Gastrocnemius medialis (tissue), 4 donors: ENCODE measurements at regions not wholly inside any gene's neighbourhood (a gene's known extent, or its start where the extent isn't known, plus 50 kb on each side); places are given as distances from the start of the nearest gene placed in this dataset.

Experiments used
- POLR2A ChIP-seq, 2 donors: fragments of 450-650 bp; IDR thresholded peaks; one replicate each; pipeline ENCODE4 v1.6.1; 2017; ENCODE audit warnings: antibody characterized with exemption in 2 of 2, mild to moderate bottlenecking in 2 of 2, moderate library complexity in 2 of 2
- TF ChIP-seq, protein P1 (sequence below), 5 experiments: fragments of 450-650 bp in 3 of 5; fragments of 200-600 bp in 2 of 5; sonication (generic) in 2 of 5; IDR thresholded peaks in 4 of 5; conservative IDR thresholded peaks in 1 of 5; 1 replicate in 4 of 5; 2 replicates in 1 of 5; pipeline ENCODE4 v1.5.1; 2016 to 2019; ENCODE audit warnings: antibody characterized with exemption in 5 of 5, mild to moderate bottlenecking in 3 of 5, moderate library complexity in 3 of 5

DNA sequence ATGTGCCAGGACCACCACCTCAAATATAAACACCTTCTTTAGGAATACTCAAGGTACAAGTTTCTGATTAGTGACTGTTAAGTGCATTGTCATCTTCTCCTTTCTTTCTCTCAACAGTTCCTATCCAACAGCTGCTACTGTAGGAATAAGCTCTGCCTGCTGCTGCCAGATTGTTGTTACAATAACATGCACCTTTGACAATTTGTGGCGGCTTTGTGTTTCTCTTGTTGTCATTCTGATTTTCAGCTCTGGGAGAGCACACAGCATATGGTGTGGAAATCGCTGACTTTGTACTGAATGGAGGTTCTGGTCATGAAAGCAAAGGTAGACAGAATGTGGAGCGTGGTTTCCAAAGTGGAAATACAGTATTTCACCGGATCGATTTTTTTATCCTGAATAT, 182.8 kb downstream of the SEC23IP start:
- TF ChIP-seq, protein P1, sequence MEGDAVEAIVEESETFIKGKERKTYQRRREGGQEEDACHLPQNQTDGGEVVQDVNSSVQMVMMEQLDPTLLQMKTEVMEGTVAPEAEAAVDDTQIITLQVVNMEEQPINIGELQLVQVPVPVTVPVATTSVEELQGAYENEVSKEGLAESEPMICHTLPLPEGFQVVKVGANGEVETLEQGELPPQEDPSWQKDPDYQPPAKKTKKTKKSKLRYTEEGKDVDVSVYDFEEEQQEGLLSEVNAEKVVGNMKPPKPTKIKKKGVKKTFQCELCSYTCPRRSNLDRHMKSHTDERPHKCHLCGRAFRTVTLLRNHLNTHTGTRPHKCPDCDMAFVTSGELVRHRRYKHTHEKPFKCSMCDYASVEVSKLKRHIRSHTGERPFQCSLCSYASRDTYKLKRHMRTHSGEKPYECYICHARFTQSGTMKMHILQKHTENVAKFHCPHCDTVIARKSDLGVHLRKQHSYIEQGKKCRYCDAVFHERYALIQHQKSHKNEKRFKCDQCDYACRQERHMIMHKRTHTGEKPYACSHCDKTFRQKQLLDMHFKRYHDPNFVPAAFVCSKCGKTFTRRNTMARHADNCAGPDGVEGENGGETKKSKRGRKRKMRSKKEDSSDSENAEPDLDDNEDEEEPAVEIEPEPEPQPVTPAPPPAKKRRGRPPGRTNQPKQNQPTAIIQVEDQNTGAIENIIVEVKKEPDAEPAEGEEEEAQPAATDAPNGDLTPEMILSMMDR (IDR thresholded peaks at IDR 0.05 in 4 of 5, conservative IDR thresholded peaks at IDR 0.05 in 1 of 5) = no peak
- no peak for TF ChIP-seq POLR2A (IDR thresholded peaks at IDR 0.05)
